WTC11 (cell line): ENCODE measurements at regions not wholly inside any gene's neighbourhood (a gene's known extent, or its start where the extent isn't known, plus 50 kb on each side); places are given as distances from the start of the nearest gene placed in this dataset.

Experiments
- ATAC-seq: fragments of 200-7000 bp; cut with Tn5 transposase; 2 replicates; pipeline ENCODE4 v1.10.0; 2021; ENCODE audit warnings: mild to moderate bottlenecking, moderate library complexity
- CTCF ChIA-PET: fragments of 300-600 bp; sonication (Branson Sonifier 250); formaldehyde crosslinking; loops from one replicate; lab custom pipeline; 2021; ENCODE audit warnings: antibody characterized with exemption; lab: Charles Lee
- POLR2A ChIA-PET: fragments of 350-600 bp; sonication (Branson Sonifier 250); formaldehyde crosslinking; loops from one replicate; lab custom pipeline; 2021; ENCODE audit warnings: antibody characterized with exemption; lab: Charles Lee
- DNase-seq: peaks from one replicate; pipeline ENCODE4 v3.0.0; 2021; ENCODE audit warnings: low spot score
- H3K27ac Mint-ChIP-seq: 2 replicates; pipeline ENCODE4 v1.8.0; 2021; ENCODE audit warnings: mixed read lengths
- H3K27me3 Mint-ChIP-seq: 2 replicates; pipeline ENCODE4 v1.8.0; 2021; ENCODE audit warnings: low read depth, mild to moderate bottlenecking, moderate library complexity, mixed read lengths
- H3K36me3 Mint-ChIP-seq: 2 replicates; pipeline ENCODE4 v1.8.0; 2021; ENCODE audit warnings: mixed read lengths
- H3K4me1 Mint-ChIP-seq: 2 replicates; pipeline ENCODE4 v1.8.0; 2022; ENCODE audit warnings: mixed read lengths
- H3K4me3 Mint-ChIP-seq: 2 replicates; pipeline ENCODE4 v1.8.0; 2021; ENCODE audit warnings: mild to moderate bottlenecking, moderate library complexity, mixed read lengths
- H3K9me3 Mint-ChIP-seq: 2 replicates; pipeline ENCODE4 v1.8.0; 2021; ENCODE audit warnings: mixed read lengths
- EMX1 ChIP-seq: fragments of 250-450 bp; sonication (Bioruptor Pico); IDR thresholded peaks from 2 replicates; pipeline ENCODE4 v1.8.0; 2021; ENCODE audit warnings: mild to moderate bottlenecking
- ETV6 ChIP-seq: sonication (generic); formaldehyde crosslinking; IDR thresholded peaks from 2 replicates; pipeline ENCODE4 v1.8.1; 2022; ENCODE audit warnings: mild to moderate bottlenecking, missing genetic modification reagents
- FOXJ3 ChIP-seq: sonication (generic); formaldehyde crosslinking; IDR thresholded peaks from 2 replicates; pipeline ENCODE4 v1.9.0; 2021; ENCODE audit warnings: missing genetic modification reagents, mild to moderate bottlenecking, borderline replicate concordance
- FOXP1 ChIP-seq: sonication (generic); formaldehyde crosslinking; IDR thresholded peaks from 2 replicates; pipeline ENCODE4 v1.8.0; 2022; ENCODE audit warnings: missing genetic modification reagents, mild to moderate bottlenecking, moderate library complexity, borderline replicate concordance
- HMGA2 ChIP-seq: fragments of 250-450 bp; sonication (Bioruptor Pico); IDR thresholded peaks from 2 replicates; pipeline ENCODE4 v1.4.0; 2021; ENCODE audit warnings: mild to moderate bottlenecking, moderate library complexity
- MLX ChIP-seq: sonication (generic); formaldehyde crosslinking; IDR thresholded peaks from 2 replicates; pipeline ENCODE4 v1.8.1; 2023; ENCODE audit warnings: mild to moderate bottlenecking, missing genetic modification reagents, moderate library complexity
- MXD4 ChIP-seq: fragments of 250-450 bp; sonication (Bioruptor Pico); IDR thresholded peaks from 2 replicates; pipeline ENCODE4 v1.8.0; 2021; ENCODE audit warnings: mild to moderate bottlenecking, moderate library complexity, borderline replicate concordance
- MYBL2 ChIP-seq: sonication (generic); formaldehyde crosslinking; IDR thresholded peaks from 2 replicates; pipeline ENCODE4 v1.8.1; 2023; ENCODE audit warnings: mild to moderate bottlenecking, moderate library complexity, missing genetic modification reagents
- NFATC4 ChIP-seq: fragments of 250-450 bp; sonication (Bioruptor Pico); IDR thresholded peaks from 2 replicates; pipeline ENCODE4 v1.9.0; 2021; ENCODE audit warnings: mild to moderate bottlenecking
- SMAD3 ChIP-seq: sonication (generic); formaldehyde crosslinking; IDR thresholded peaks from 2 replicates; pipeline ENCODE4 v1.8.0; 2022; ENCODE audit warnings: missing genetic modification reagents, mild to moderate bottlenecking, borderline replicate concordance
- SMAD4 ChIP-seq: sonication (generic); formaldehyde crosslinking; IDR thresholded peaks from 2 replicates; pipeline ENCODE4 v1.8.0; 2022; ENCODE audit warnings: mild to moderate bottlenecking, missing genetic modification reagents
- SOX15 ChIP-seq: fragments of 250-450 bp; sonication (Bioruptor Pico); IDR thresholded peaks from 2 replicates; pipeline ENCODE4 v1.9.0; 2021; ENCODE audit warnings: mild to moderate bottlenecking
- ZNF138 ChIP-seq: sonication (generic); formaldehyde crosslinking; conservative IDR thresholded peaks from 2 replicates; pipeline ENCODE4 v1.8.1; 2022; ENCODE audit warnings: mild to moderate bottlenecking, moderate library complexity, missing genetic modification reagents
- ZNF263 ChIP-seq: sonication (generic); formaldehyde crosslinking; IDR thresholded peaks from 2 replicates; pipeline ENCODE4 v1.8.1; 2022; ENCODE audit warnings: low read depth, mild to moderate bottlenecking, moderate library complexity, missing genetic modification reagents
- ZNF671 ChIP-seq: fragments of 250-450 bp; sonication (Bioruptor Pico); IDR thresholded peaks from 2 replicates; pipeline ENCODE4 v1.8.0; 2021; ENCODE audit warnings: mild to moderate bottlenecking
- TF ChIP-seq, protein P1 (sequence below): fragments of 250-450 bp; sonication (Bioruptor Pico); conservative IDR thresholded peaks from 2 replicates; pipeline ENCODE4 v1.9.0; 2021; ENCODE audit warnings: mild to moderate bottlenecking
- TF ChIP-seq, protein P2 (sequence below): fragments of 250-450 bp; sonication (Bioruptor Pico); IDR thresholded peaks from 2 replicates; pipeline ENCODE4 v1.9.0; 2021; ENCODE audit warnings: mild to moderate bottlenecking
- TF ChIP-seq, protein P3 (sequence below): sonication (generic); formaldehyde crosslinking; IDR thresholded peaks from 2 replicates; pipeline ENCODE4 v1.8.0; 2023; ENCODE audit warnings: mild to moderate bottlenecking, missing genetic modification reagents
- TF ChIP-seq, protein P4 (sequence below): sonication (generic); formaldehyde crosslinking; IDR thresholded peaks from 2 replicates; pipeline ENCODE4 v1.8.0; 2022; ENCODE audit warnings: mild to moderate bottlenecking, missing genetic modification reagents

DNA sequence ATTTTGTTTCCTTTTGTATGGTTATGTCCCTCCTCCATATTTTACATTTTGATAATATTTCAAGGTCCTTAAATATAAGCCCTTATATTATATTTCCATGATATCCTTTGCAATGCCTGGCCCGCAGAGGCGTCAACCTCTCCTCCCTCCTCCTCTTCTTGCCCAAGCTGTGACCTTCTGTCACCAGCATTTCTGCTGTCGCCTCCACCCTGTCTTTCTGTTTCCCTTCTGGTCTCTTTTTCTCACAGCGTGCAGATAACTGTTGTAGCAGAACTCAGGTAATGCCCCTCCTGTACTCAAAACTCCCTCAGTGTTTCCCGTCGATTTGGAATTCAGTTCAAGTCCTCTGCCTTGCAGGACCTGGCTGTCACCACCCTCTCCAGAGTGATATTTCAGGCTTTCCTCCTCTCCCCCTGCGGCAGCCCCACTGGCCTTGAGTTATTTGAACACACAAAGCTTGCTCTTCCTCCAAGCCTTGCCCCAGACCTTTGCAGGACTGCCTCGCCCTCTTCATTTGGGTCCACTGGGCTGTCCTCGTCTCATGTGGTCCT lies 709.3 kb downstream of the DCDC2C start:
- Mint-ChIP-seq H3K27ac (no peak overlapping the region), H3K27me3 (peaks cover 6% of the 10 kb centered on the region), H3K36me3 (peaks cover 71% of the 10 kb centered on the region), H3K4me3 (no peak overlapping the region), H3K4me1 (no peaks in the 10 kb centered on the region), H3K9me3 (peaks cover 76% of the 10 kb centered on the region)
- POLR2A ChIA-PET = no interaction called here
- DNase-seq (no peak), ATAC-seq (no peak)
- CTCF ChIA-PET = no interaction called here
- TF ChIP-seq, protein P1, sequence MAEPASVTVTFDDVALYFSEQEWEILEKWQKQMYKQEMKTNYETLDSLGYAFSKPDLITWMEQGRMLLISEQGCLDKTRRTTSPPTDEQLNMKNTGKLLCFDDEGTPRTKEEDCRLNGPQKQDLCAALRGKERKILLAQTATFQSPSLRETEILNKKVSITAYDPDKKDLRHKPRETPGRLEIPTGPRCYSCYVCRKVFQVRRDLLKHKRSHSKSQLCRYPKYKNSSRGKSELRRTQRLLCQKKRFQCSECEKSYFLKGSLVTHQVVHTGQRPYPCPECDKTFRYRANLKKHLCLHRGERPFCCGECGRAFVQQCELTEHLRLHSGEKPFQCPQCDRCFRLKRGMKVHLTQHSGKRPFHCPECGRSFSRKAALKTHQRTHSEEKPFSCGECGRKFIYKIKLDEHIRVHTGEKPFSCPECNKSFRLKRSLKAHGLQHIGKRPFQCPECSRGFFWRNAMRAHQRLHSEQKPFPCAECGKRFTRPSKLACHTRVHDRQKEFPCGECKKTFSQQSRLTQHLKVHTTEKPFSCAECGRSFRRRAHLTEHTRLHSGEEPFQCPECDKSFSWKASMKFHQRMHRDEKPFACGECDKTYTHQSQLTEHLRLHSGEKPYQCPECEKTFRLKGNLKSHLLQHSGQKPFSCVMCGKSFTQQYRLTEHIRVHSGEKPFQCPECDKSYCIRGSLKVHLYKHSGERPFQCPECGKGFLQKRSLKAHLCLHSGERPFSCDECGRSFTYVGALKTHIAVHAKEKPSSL (CRISPR knock-in tag) = no peak
- TF ChIP-seq SMAD4 (CRISPR knock-in tag) (no peak), FOXJ3 (CRISPR knock-in tag) (no peak), ZNF263 (CRISPR knock-in tag) (no peak), ZNF138 (CRISPR knock-in tag) (no peak), SMAD3 (CRISPR knock-in tag) (no peak), MLX (CRISPR knock-in tag) (no peak), SOX15 (no peak), ZNF671 (CRISPR knock-in tag) (no peak), MXD4 (no peak), MYBL2 (CRISPR knock-in tag) (no peak), EMX1 (CRISPR knock-in tag) (no peak), NFATC4 (no peak), HMGA2 (no peak), FOXP1 (CRISPR knock-in tag) (no peak)
- TF ChIP-seq, protein P2, sequence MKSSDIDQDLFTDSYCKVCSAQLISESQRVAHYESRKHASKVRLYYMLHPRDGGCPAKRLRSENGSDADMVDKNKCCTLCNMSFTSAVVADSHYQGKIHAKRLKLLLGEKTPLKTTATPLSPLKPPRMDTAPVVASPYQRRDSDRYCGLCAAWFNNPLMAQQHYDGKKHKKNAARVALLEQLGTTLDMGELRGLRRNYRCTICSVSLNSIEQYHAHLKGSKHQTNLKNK (CRISPR knock-in tag) = no peak
- TF ChIP-seq, protein P3, sequence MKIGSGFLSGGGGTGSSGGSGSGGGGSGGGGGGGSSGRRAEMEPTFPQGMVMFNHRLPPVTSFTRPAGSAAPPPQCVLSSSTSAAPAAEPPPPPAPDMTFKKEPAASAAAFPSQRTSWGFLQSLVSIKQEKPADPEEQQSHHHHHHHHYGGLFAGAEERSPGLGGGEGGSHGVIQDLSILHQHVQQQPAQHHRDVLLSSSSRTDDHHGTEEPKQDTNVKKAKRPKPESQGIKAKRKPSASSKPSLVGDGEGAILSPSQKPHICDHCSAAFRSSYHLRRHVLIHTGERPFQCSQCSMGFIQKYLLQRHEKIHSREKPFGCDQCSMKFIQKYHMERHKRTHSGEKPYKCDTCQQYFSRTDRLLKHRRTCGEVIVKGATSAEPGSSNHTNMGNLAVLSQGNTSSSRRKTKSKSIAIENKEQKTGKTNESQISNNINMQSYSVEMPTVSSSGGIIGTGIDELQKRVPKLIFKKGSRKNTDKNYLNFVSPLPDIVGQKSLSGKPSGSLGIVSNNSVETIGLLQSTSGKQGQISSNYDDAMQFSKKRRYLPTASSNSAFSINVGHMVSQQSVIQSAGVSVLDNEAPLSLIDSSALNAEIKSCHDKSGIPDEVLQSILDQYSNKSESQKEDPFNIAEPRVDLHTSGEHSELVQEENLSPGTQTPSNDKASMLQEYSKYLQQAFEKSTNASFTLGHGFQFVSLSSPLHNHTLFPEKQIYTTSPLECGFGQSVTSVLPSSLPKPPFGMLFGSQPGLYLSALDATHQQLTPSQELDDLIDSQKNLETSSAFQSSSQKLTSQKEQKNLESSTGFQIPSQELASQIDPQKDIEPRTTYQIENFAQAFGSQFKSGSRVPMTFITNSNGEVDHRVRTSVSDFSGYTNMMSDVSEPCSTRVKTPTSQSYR (CRISPR knock-in tag) = no peak
- TF ChIP-seq, protein P4, sequence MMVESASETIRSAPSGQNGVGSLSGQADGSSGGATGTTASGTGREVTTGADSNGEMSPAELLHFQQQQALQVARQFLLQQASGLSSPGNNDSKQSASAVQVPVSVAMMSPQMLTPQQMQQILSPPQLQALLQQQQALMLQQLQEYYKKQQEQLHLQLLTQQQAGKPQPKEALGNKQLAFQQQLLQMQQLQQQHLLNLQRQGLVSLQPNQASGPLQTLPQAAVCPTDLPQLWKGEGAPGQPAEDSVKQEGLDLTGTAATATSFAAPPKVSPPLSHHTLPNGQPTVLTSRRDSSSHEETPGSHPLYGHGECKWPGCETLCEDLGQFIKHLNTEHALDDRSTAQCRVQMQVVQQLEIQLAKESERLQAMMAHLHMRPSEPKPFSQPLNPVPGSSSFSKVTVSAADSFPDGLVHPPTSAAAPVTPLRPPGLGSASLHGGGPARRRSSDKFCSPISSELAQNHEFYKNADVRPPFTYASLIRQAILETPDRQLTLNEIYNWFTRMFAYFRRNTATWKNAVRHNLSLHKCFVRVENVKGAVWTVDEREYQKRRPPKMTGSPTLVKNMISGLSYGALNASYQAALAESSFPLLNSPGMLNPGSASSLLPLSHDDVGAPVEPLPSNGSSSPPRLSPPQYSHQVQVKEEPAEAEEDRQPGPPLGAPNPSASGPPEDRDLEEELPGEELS (CRISPR knock-in tag) = no peak

DNA sequence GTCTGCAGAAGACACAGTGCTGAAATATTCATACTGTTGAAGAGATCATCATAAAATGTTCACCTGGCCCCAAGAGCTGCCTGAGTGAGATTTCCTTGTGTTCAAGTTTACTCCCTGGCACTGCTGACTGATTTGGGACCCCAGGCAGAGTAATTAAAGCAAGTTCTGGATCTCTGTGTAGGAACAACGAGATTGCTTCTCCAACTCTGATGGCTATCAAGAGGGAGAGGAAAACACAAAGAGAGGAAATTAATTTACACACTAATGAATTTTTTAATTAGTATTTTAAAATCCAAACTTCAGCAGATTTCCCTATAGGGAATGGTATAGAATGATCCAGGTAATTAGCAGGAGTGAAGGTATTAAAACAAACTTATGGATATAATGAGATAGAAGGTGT lies 711.8 kb downstream of the DCDC2C start:
- Mint-ChIP-seq H3K27me3 (peaks cover 14% of the 10 kb centered on the region), H3K4me3 (no peak overlapping the region), H3K27ac (no peak overlapping the region), H3K4me1 (no peaks in the 10 kb centered on the region), H3K36me3 (peaks cover 76% of the 10 kb centered on the region), H3K9me3 (peaks cover 83% of the 10 kb centered on the region)
- POLR2A ChIA-PET = no interaction called here
- no peak for TF ChIP-seq SMAD4 (CRISPR knock-in tag)
- no peak for TF ChIP-seq ETV6 (CRISPR knock-in tag)
- CTCF ChIA-PET = no interaction called here
- no peak for DNase-seq
- ATAC-seq = no peak
